ENCODE measurements at regions not wholly inside any gene's neighbourhood (a gene's known extent, or its start where the extent isn't known, plus 50 kb on each side); places are given as distances from the start of the nearest gene placed in this dataset.

- Histone ChIP-seq H3K36me3 (ENCODE audit: control insufficient read depth, insufficient read depth, low read length) (no peaks in the 10 kb centered on the region), H3K18ac (ENCODE audit: low read depth, low read length) (peak overlapping the region; percentile 97), H3K23ac (ENCODE audit: low read depth, low read length) (peak overlapping the region; percentile 87; the same call in 1 of the 2 replicates), H3K4me2 (ENCODE audit: low read depth, low read length) (peak overlapping the region; percentile 77), H3K9me1 (ENCODE audit: insufficient read depth, low read length) (no peaks in the 10 kb centered on the region), H3K14ac (replicated peaks; ENCODE audit: low read depth, low read length) (peak overlapping the region; percentile 53; the same call in 1 of the 2 replicates), H3K27me3 (ENCODE audit: control insufficient read depth, insufficient read depth, low read length) (no peaks in the 10 kb centered on the region), H2AFZ (replicated peaks; ENCODE audit: low read length, poor library complexity) (no peak overlapping the region), H3K56ac (ENCODE audit: extremely low read depth, insufficient read depth, low read length) (peak overlapping the region; percentile 76), H2BK120ac (ENCODE audit: low read depth, low read length) (peak overlapping the region; percentile 86), H4K8ac (ENCODE audit: low read depth in 2 of 2, low read length in 2 of 2) (peak overlapping the region; percentile 52 to 82), H4K91ac (ENCODE audit: insufficient read depth, low read depth, low read length) (peak overlapping the region; percentile 62), H3K9me3 (ENCODE audit: control insufficient read depth, insufficient read depth, low read length) (no peaks in the 10 kb centered on the region), H2BK20ac (ENCODE audit: low read depth, low read length) (peak overlapping the region; percentile 79), H2AK5ac (ENCODE audit: low read depth, low read length) (peak overlapping the region; percentile 46; the same call in 1 of the 2 replicates), H3K4ac (ENCODE audit: low read depth, low read length) (peak overlapping the region; percentile 74; the same call in 1 of the 2 replicates), H3K79me1 (ENCODE audit: low read depth in 1 of 2, low read length in 2 of 2) (no peaks in the 10 kb centered on the region), H3K4me3 (ENCODE audit: insufficient read depth, low read depth, low read length) (no peak overlapping the region), H3K4me1 (ENCODE audit: control insufficient read depth, insufficient read depth, low read length) (peaks cover 11% of the 10 kb centered on the region), H4K5ac (ENCODE audit: low read depth, low read length) (peak overlapping the region; percentile 98), H2BK15ac (ENCODE audit: low read depth, low read length) (peak overlapping the region; percentile 24; the same call in 1 of the 3 replicates), H2BK5ac (ENCODE audit: low read depth, low read length, poor library complexity, severe bottlenecking) (peak overlapping the region; percentile 97), H2AK9ac (replicated peaks; ENCODE audit: low read depth, low read length, poor library complexity) (no peak overlapping the region), H3K27ac (ENCODE audit: insufficient read depth, low read length) (peak overlapping the region; percentile 73), H3K9ac (ENCODE audit: low read depth, low read length) (no peak overlapping the region; the same call in 1 of the 2 replicates), H4K20me1 (ENCODE audit: insufficient read depth, low read length) (no peaks in the 10 kb centered on the region)
- no CpG with 5 or more reads among the region's 3 CpGs for WGBS, 2 experiments (ENCODE audit: extremely low coverage in 2 of 2, insufficient read length in 1 of 2)
- CTCF ChIA-PET, result no interaction called here
- POLR2A ChIA-PET (ENCODE audit: unreplicated experiment), result no interaction called here
- no TSS peak for BruUV-seq (replicated peaks)
- dilution Hi-C loops (cut with HindIII; ENCODE audit: low sequenced_read_pairs, unreplicated experiment), result no loop called here
- ATAC-seq (ENCODE audit: low read depth) (peak; percentile 84), DNase-seq (peak; percentile 87)
- in situ Hi-C loops (cut with MboI; ENCODE audit: low sequenced_read_pairs), result no loop called here
- TF ChIP-seq FOS (IDR thresholded peaks at IDR 0.05; ENCODE audit: low read depth, low read length) (peak; percentile 46; the same call in 1 of the 2 replicates), BHLHE40 (IDR thresholded peaks at IDR 0.05; ENCODE audit: low read depth, low read length) (peak; percentile 21; the same call in 1 of the 2 replicates), CEBPB (IDR thresholded peaks at IDR 0.05; ENCODE audit: low read depth, low read length) (peak; percentile 93), NFE2L2 (IDR thresholded peaks at IDR 0.05; ENCODE audit: low read depth, low read length) (no peak), CTCF (conservative IDR thresholded peaks at IDR 0.05; ENCODE audit: low read depth, low read length) (no peak)
- intact Hi-C loops (cut with micrococcal nuclease), result loop anchor here (5.0 kb wide), 1 partner anchor 126 kb away; no protein-coding TSS in a partner anchor
These were observed 129.6 kb downstream of the DKK1 start for GRCh38 chr10:52443419-52444388.

Data from IMR-90 (cell line).